NCI-H128 (cell line): ENCODE measurements at regions not wholly inside any gene's neighbourhood (a gene's known extent, or its start where the extent isn't known, plus 50 kb on each side); places are given as distances from the start of the nearest gene placed in this dataset.

Source experiments
- DNase-seq: peaks from one replicate; lab custom pipeline; 2025; ENCODE audit not compliant: unreplicated experiment; lab: John Stamatoyannopoulos, UW

GRCh38 chr4:140250989-140251552 lies 97.1 kb upstream of the MAML3 start:
- DNase-seq: no peak

- no peak for DNase-seq
These were observed 95.4 kb upstream of the MAML3 start for GRCh38 chr4:140249351-140249750.

GRCh38 chr4:140247237-140247636 lies 93.3 kb upstream of the MAML3 start:
- no peak for DNase-seq

GRCh38 chr4:140246216-140246615 lies 92.2 kb upstream of the MAML3 start:
- no peak for DNase-seq

GRCh38 chr4:140244328-140244727 lies 90.3 kb upstream of the MAML3 start:
- DNase-seq: no peak

GRCh38 chr4:140243278-140243753 lies 89.3 kb upstream of the MAML3 start:
- DNase-seq: no peak

- DNase-seq: no peak
These were observed 88.6 kb upstream of the MAML3 start for GRCh38 chr4:140242357-140243277.

GRCh38 chr4:140240237-140240636 lies 86.3 kb upstream of the MAML3 start:
- DNase-seq: no peak

- no peak for DNase-seq
These were observed 85.3 kb upstream of the MAML3 start for GRCh38 chr4:140239311-140239710.

GRCh38 chr4:140238351-140239056 lies 84.5 kb upstream of the MAML3 start:
- peak; percentile 56 for DNase-seq

- peak; percentile 66 for DNase-seq
These were observed 83.8 kb upstream of the MAML3 start for GRCh38 chr4:140237616-140238350.

- no peak for DNase-seq
These were observed 82.7 kb upstream of the MAML3 start for GRCh38 chr4:140236654-140237169.

- no peak for DNase-seq
These were observed 80.7 kb upstream of the MAML3 start for GRCh38 chr4:140234697-140235060.

- DNase-seq: no peak
These were observed 80.1 kb upstream of the MAML3 start for GRCh38 chr4:140233791-140234696.

GRCh38 chr4:140229881-140230280 lies 75.9 kb upstream of the MAML3 start:
- DNase-seq: no peak

GRCh38 chr4:140227286-140227685 lies 73.3 kb upstream of the MAML3 start:
- no peak for DNase-seq

GRCh38 chr4:140223056-140223810 lies 69.2 kb upstream of the MAML3 start:
- DNase-seq: no peak

GRCh38 chr4:140222171-140222570 lies 68.2 kb upstream of the MAML3 start:
- DNase-seq: no peak

- no peak for DNase-seq
These were observed 66.1 kb upstream of the MAML3 start for GRCh38 chr4:140220058-140220457.
